Mucosa of rectum (tissue), 2 donors: ENCODE measurements at regions not wholly inside any gene's neighbourhood (a gene's known extent, or its start where the extent isn't known, plus 50 kb on each side); places are given as distances from the start of the nearest gene placed in this dataset.

Experiments
- H3K27ac ChIP-seq, 2 donors: one replicate each; pipeline ENCODE4 v1.7.0; 2013; ENCODE audit warnings: inconsistent platforms in 2 of 2, low read depth in 2 of 2, low read length in 2 of 2
- H3K27me3 ChIP-seq, 2 donors: one replicate each; pipeline ENCODE4 v1.7.0; 2013; ENCODE audit warnings: low read length in 2 of 2; ENCODE audit not compliant: control insufficient read depth in 2 of 2, insufficient read depth in 2 of 2
- H3K36me3 ChIP-seq, 2 donors: one replicate each; pipeline ENCODE4 v1.7.0; 2013; ENCODE audit warnings: low read length in 2 of 2; ENCODE audit not compliant: control insufficient read depth in 2 of 2, insufficient read depth in 2 of 2
- H3K4me1 ChIP-seq, 2 donors: one replicate each; pipeline ENCODE4 v1.7.0; 2013; ENCODE audit warnings: low read length in 2 of 2, mild to moderate bottlenecking in 1 of 2; ENCODE audit not compliant: control insufficient read depth in 2 of 2, insufficient read depth in 2 of 2
- H3K4me3 ChIP-seq, 2 donors: one replicate each; pipeline ENCODE4 v1.7.0; 2013; ENCODE audit warnings: low read length in 2 of 2
- H3K9ac ChIP-seq, 2 donors: one replicate each; pipeline ENCODE4 v1.7.0; 2013; ENCODE audit warnings: low read length in 2 of 2, low read depth in 1 of 2, mild to moderate bottlenecking in 1 of 2
- H3K9me3 ChIP-seq, 2 donors: one replicate each; pipeline ENCODE4 v1.7.0; 2013; ENCODE audit warnings: low read length in 2 of 2; ENCODE audit not compliant: control insufficient read depth in 2 of 2
- donor health status: healthy.
- donor health status: Normal muscosa, but diverticular disease.

DNA sequence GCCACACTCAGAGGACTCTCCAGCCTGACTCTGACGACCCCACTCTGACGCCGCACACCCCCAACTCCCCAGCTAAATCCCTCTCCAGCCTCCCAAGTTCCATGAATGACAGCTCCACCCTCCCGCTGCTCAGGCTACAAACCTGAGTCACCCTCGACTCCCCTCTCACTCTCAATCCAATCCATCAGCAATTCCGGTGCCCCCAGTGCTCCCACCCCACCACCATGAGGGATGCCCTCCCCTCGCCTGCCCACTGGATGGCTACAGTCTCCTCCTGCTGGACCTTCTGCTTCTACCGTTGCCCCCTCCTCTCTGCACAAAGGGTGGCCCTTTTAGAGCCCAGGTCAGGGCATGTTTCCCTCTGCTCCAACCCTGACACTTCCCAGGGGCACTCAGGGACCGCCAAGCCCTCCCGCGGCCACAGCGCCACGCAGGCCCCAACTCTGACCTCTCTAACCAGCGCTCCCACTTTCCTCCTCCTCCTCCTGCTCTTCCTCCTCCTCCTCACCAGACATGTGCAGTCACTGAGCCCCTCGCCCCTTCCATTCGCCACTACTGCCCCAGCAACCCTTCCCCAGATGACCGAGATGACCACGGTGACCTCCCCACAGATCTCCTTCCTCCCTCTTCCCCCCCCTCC lies 69.5 kb upstream of the NUP50 start:
- Histone ChIP-seq H3K4me1 (peaks cover 5 to 15% of the 10 kb centered on the region in 2 donors), H3K36me3 (no peaks in the 10 kb centered on the region), H3K9ac (no peak overlapping the region), H3K9me3 (no peaks in the 10 kb centered on the region), H3K4me3 (no peak overlapping the region), H3K27ac (no peak overlapping the region), H3K27me3 (peaks cover 4 to 18% of the 10 kb centered on the region in 2 donors)

DNA sequence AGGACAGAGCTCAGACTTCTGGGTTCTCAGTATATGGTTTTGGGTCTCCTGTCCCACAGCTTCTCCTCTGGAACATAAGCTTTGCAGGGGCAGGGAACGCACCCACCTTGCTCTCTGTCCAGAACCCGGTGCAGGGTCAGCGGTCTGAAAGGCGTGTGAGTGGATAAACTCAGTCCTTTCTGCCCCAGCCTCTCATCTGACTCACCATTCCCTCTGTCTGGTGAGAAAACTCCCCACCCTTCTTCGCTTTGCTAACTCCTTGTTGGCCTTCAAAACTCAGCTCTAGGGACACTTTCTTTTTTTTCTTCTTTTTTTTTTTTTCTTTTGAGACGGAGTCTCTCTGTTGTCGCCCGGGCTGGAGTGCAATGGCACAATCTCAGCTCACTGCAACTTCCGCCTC lies 68.9 kb upstream of the NUP50 start:
- Histone ChIP-seq H3K36me3 (no peaks in the 10 kb centered on the region), H3K9ac (no peak overlapping the region), H3K4me1 (peaks cover 5 to 15% of the 10 kb centered on the region in 2 donors), H3K27ac (no peak overlapping the region), H3K4me3 (no peak overlapping the region), H3K27me3 (peaks cover 4 to 18% of the 10 kb centered on the region in 2 donors), H3K9me3 (no peaks in the 10 kb centered on the region)

DNA sequence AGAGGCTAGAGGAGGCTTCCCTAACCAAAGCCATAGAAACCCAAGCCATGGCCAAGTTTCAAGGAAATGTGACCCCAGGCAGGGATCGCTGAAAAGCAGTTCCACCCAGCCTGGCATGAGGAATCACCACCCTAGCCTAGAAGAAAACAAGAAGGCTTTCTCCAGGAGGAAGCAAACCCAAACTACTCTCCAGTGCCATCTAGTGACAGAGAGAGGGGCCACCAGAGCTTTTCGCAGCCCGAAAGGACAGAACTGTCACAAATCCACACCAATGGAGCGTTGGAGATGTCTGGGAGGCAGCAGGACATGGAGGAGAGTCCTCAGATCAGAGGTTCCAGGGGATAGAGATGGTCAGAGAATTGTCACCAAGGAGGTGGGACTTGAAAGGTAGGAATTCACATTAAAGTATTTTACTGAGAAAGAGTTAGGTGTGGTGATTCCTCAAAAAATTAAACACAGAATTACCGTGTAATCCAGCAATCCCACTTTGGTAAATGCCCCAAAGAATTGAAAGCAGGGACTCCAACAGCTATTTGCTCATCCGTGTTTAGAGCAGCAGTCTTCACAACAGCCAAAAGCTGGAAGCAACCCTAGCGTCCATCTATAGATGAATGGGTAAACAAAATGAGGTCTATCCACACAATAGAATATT lies 67.3 kb upstream of the NUP50 start:
- H3K4me1 ChIP-seq: peaks cover 2 to 4% of the 10 kb centered on the region in 2 donors
- H3K27me3 ChIP-seq: peaks cover 8 to 17% of the 10 kb centered on the region in 2 donors

GRCh38 chr22:45097061-45097460 lies 66.7 kb upstream of the NUP50 start:
- no peak overlapping the region for H3K4me3 ChIP-seq
- H3K9me3 ChIP-seq: no peaks in the 10 kb centered on the region
- H3K27me3 ChIP-seq: peaks cover 5 to 15% of the 10 kb centered on the region in 2 donors
- no peak overlapping the region for H3K27ac ChIP-seq
- no peaks in the 10 kb centered on the region for H3K4me1 ChIP-seq
- no peaks in the 10 kb centered on the region for H3K36me3 ChIP-seq
- H3K9ac ChIP-seq: no peak overlapping the region

More for the DNA sequence above, 67.3 kb upstream of the NUP50 start:
- H3K4me3 ChIP-seq: no peak overlapping the region
- H3K36me3 ChIP-seq: no peaks in the 10 kb centered on the region
- H3K9me3 ChIP-seq: no peaks in the 10 kb centered on the region
- no peak overlapping the region for H3K27ac ChIP-seq
- no peak overlapping the region for H3K9ac ChIP-seq

DNA sequence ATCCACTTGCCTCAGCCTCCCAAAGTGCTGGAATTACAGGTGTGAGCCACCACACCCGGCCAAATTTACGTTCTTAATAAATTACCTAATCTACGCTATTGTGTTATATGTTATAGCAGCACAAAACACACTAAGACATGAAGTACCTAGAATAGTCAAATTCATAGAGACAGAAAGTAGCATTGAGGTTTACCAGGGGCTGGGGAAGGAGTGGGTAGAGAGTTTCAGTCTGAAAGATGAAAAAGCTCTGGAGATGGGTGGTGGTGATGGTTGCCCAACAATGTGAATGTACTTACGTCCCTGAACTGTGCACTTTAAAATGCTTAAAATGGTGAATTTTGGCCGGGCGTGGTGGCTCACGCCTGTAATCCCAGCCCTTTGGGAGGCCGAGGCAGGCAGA lies 65.7 kb upstream of the NUP50 start:
- no peaks in the 10 kb centered on the region for H3K36me3 ChIP-seq
- no peak overlapping the region for H3K9ac ChIP-seq
- no peaks in the 10 kb centered on the region for H3K9me3 ChIP-seq
- no peaks in the 10 kb centered on the region for H3K4me1 ChIP-seq
- no peak overlapping the region for H3K4me3 ChIP-seq
- H3K27ac ChIP-seq: no peak overlapping the region
- peaks cover 9 to 19% of the 10 kb centered on the region in 2 donors for H3K27me3 ChIP-seq

DNA sequence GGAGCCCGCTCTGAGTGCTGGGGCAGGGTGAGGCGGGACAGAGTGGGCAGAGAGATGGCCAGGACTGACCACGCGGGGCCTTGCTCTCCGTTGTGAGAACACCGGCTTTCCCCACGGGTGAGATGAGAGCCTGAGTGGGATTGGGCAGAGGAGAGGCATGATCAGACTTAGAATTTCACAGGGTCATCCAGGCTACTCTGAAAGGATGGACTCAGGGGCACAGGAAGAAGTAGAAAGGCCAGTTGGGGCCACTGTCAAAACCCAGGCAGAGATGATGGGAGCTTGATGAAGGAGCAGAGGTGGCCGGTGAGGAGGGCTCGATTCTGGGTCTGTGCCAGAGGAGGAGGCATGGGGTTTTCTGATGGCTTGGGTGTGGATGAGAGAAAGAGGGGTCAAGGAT lies 63.8 kb upstream of the NUP50 start:
- no peak overlapping the region for H3K27ac ChIP-seq
- no peaks in the 10 kb centered on the region for H3K36me3 ChIP-seq
- H3K9me3 ChIP-seq: no peaks in the 10 kb centered on the region
- H3K4me1 ChIP-seq: no peaks in the 10 kb centered on the region
- H3K4me3 ChIP-seq: no peak overlapping the region
- peaks cover 9 to 21% of the 10 kb centered on the region in 2 donors for H3K27me3 ChIP-seq
- no peak overlapping the region for H3K9ac ChIP-seq

DNA sequence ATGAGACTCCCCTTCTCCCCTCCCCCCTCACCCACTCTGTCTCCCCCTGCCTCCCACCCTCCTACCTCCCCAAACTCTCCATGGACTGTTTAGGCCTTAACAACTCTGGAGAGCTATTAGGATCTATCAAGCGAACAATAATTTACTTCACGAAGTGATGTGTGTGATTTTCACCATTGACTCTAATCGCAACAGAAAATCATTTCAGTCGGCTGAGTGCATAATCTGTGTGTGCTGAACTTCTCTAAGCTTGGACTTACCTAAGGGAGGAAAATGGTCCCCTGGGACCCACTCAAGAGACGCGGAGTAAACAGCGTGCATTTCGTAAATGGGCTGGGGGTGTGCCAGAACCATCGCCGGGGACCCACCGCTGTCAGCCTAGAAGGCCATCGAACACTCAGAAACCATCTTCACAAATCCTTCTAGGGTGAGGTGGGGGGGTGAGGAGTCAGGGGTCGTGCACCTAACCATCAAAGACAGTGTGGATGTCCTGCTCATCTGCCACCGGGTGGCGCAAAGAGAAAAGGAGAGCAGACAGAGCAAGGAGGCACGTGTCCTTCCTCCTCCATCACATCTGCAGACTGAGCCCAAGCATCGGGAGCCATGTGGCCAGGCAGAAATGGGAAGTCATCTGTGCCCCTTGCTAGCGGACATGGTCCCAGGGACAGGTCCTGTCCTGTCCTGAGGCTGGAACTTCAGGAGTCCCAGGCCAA lies 62.1 kb upstream of the NUP50 start:
- no peak overlapping the region for H3K9ac ChIP-seq
- H3K27ac ChIP-seq: no peak overlapping the region
- no peaks in the 10 kb centered on the region for H3K36me3 ChIP-seq
- H3K4me1 ChIP-seq: no peaks in the 10 kb centered on the region
- H3K9me3 ChIP-seq: no peaks in the 10 kb centered on the region
- H3K4me3 ChIP-seq: no peak overlapping the region
- H3K27me3 ChIP-seq: peaks cover 9 to 13% of the 10 kb centered on the region in 2 donors

DNA sequence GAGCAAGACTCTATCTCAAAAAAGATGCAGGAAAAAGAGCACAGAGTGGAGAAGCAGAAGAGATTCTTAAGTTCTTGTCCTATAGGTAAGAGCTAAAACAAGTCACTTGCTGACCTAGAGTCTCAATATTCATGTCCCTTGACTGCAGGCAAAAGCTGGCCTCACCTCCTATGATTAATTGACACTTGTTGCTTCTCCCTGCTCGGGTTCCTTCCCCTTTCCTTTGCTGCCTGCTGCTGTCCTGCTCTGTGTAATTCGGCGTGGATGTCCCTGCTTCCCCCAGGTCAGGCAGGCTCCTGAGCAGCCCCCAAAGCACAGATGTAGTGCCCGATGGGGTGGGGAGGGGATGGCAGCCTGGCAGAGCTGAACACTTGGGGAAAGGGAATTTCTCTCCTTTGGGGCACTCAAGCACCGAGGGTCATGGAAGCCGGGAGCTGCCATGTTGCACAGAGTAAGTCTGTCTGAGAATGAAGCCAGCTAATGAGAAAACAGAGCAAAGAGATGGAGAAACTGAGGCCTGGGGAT lies 60.8 kb upstream of the NUP50 start:
- Histone ChIP-seq H3K27me3 (peaks cover 9% of the 10 kb centered on the region in 2 donors), H3K4me3 (no peak overlapping the region), H3K27ac (no peak overlapping the region), H3K36me3 (no peaks in the 10 kb centered on the region), H3K9me3 (no peaks in the 10 kb centered on the region), H3K9ac (no peak overlapping the region), H3K4me1 (no peaks in the 10 kb centered on the region)

DNA sequence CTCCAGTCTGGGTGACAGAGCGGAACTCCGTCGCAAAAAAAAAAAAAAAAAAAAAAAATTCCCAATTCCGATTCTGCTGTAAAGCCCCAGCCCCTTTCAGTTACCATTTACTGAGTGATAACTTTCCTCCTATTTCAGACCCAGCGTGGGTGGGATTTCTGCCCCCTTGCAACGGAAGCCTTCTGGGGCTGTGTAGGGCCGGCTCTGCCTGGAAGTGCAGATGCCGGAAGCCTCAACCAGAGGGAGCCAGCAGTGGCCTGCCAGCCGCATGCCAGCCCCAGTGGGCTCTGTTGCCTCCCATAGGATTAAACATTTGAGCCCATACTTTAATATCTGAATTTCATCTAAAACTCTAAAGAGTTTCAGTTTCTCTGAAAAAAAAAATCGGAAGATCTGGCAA lies 60.0 kb upstream of the NUP50 start:
- H3K27me3 ChIP-seq: peaks cover 9% of the 10 kb centered on the region in 2 donors

DNA sequence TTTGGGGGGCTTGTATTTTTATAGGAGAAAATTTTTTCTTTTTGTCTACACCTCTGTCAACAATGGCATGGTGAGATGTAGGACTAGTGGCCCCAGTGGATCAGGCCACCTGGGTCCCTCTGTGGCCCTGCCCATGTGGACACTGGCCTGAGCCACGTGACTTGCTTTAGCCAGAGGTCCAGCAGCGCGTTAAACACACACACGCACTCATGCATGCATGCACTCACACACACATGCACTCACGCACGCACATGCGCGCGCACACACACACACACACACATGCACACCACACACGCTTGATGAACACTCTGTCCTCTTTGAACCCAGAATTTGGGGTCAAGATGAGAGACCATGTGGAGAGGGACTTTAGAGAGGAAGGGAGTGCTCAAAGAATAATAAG lies 59.4 kb upstream of the NUP50 start:
- H3K27me3 ChIP-seq: peaks cover 9% of the 10 kb centered on the region in 2 donors
- H3K9ac ChIP-seq: no peak overlapping the region

More for the DNA sequence above, 60.0 kb upstream of the NUP50 start:
- no peaks in the 10 kb centered on the region for H3K36me3 ChIP-seq
- H3K9me3 ChIP-seq: no peaks in the 10 kb centered on the region
- H3K9ac ChIP-seq: no peak overlapping the region
- H3K4me3 ChIP-seq: no peak overlapping the region
- no peak overlapping the region for H3K27ac ChIP-seq
- no peaks in the 10 kb centered on the region for H3K4me1 ChIP-seq

More for the DNA sequence above, 59.4 kb upstream of the NUP50 start:
- H3K27ac ChIP-seq: no peak overlapping the region
- H3K4me1 ChIP-seq: no peaks in the 10 kb centered on the region
- no peaks in the 10 kb centered on the region for H3K36me3 ChIP-seq
- no peaks in the 10 kb centered on the region for H3K9me3 ChIP-seq
- H3K4me3 ChIP-seq: no peak overlapping the region
